ENCODE measurements at regions not wholly inside any gene's neighbourhood (a gene's known extent, or its start where the extent isn't known, plus 50 kb on each side); places are given as distances from the start of the nearest gene placed in this dataset.

DNA sequence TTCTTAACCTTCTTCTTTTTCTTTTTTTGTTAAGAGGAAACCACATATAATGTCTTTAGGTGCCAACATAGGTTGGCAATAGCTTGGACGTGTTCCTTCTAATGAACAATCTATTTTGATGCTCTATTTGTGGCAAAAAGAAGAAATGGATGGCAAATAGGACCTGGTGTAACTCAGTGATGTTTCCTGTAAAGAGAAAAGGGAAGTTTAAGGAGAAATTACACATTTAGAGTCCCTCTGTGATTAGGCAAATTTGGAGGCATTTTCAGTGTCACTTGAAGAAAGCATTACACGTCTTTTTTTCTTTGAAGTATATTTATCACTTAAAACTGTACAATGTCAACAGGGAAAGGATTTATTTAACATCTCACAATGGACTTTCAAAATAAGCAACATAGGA, 327.1 kb downstream of the ZIC1 start:
- Histone ChIP-seq H3K4me1 (ENCODE audit: control insufficient read depth, insufficient read depth, low read length) (no peaks in the 10 kb centered on the region), H4K20me1 (ENCODE audit: control insufficient read depth, insufficient read depth) (no peaks in the 10 kb centered on the region), H3K36me3 (ENCODE audit: control insufficient read depth in 2 of 2, insufficient read depth in 2 of 2, low read length in 1 of 2) (no peaks in the 10 kb centered on the region), H3K4me3 (no peak overlapping the region), H3K4me2 (ENCODE audit: control insufficient read depth, insufficient read depth) (no peak overlapping the region), H2AFZ (ENCODE audit: control insufficient read depth, low read depth, low read length) (no peak overlapping the region), H3K27ac (ENCODE audit: control insufficient read depth, insufficient read depth) (no peak overlapping the region), H3K27me3 (replicated peaks in 1 of 2; ENCODE audit: control insufficient read depth in 2 of 2, insufficient read depth in 2 of 2, low read length in 1 of 2) (no peaks in the 10 kb centered on the region), H3K79me2 (ENCODE audit: control insufficient read depth, insufficient read depth, low read length) (no peaks in the 10 kb centered on the region), H3K9ac (ENCODE audit: control insufficient read depth, insufficient read depth, low read length) (no peak overlapping the region), H3K9me3 (replicated peaks; ENCODE audit: control insufficient read depth, insufficient read depth, low read length) (no peaks in the 10 kb centered on the region)
- ChIA-PET SMC1A (ENCODE audit: uncharacterized antibody, unreplicated experiment) (interaction anchor here (3.3 kb wide), 1 partner anchor 13 kb away, joined by 15 read pairs; no protein-coding TSS in a partner anchor), POLR2A (no interaction called here), CTCF (no interaction called here), RAD21 (ENCODE audit: unreplicated experiment) (no interaction called here)
- ATAC-seq = no peak
- 0% methylated on average over 2 of the region's 2 CpGs for WGBS (ENCODE audit: insufficient coverage, insufficient replicate concordance, low lambda C conversion rate, missing lambda C conversion rate)
- no peak for DNase-seq (ENCODE audit: low read depth, low spot score)
- TF ChIP-seq ZNF217 (IDR thresholded peaks at IDR 0.05) (no peak), MXI1 (IDR thresholded peaks at IDR 0.05; ENCODE audit: low read depth, low read length) (no peak), RB1 (IDR thresholded peaks at IDR 0.05; ENCODE audit: borderline replicate concordance) (no peak), ZNF24 (IDR thresholded peaks at IDR 0.05) (no peak), SP1 (IDR thresholded peaks at IDR 0.05; ENCODE audit: low read depth, low read length) (no peak), CREM (IDR thresholded peaks at IDR 0.05; ENCODE audit: low read depth) (no peak), SRF (IDR thresholded peaks at IDR 0.05; ENCODE audit: low read depth in 2 of 2, low read length in 2 of 2) (no peak), MYB (IDR thresholded peaks at IDR 0.05; ENCODE audit: borderline replicate concordance, low read depth, low read length) (no peak), KLF5 (IDR thresholded peaks at IDR 0.05; ENCODE audit: partially characterized antibody) (no peak)
- TF ChIP-seq, protein P1, sequence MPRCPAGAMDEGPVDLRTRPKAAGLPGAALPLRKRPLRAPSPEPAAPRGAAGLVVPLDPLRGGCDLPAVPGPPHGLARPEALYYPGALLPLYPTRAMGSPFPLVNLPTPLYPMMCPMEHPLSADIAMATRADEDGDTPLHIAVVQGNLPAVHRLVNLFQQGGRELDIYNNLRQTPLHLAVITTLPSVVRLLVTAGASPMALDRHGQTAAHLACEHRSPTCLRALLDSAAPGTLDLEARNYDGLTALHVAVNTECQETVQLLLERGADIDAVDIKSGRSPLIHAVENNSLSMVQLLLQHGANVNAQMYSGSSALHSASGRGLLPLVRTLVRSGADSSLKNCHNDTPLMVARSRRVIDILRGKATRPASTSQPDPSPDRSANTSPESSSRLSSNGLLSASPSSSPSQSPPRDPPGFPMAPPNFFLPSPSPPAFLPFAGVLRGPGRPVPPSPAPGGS (IDR thresholded peaks at IDR 0.05; ENCODE audit: borderline replicate concordance, insufficient read depth, low read depth, low read length, poor library complexity, severe bottlenecking) = no peak
- TF ChIP-seq, protein P2, sequence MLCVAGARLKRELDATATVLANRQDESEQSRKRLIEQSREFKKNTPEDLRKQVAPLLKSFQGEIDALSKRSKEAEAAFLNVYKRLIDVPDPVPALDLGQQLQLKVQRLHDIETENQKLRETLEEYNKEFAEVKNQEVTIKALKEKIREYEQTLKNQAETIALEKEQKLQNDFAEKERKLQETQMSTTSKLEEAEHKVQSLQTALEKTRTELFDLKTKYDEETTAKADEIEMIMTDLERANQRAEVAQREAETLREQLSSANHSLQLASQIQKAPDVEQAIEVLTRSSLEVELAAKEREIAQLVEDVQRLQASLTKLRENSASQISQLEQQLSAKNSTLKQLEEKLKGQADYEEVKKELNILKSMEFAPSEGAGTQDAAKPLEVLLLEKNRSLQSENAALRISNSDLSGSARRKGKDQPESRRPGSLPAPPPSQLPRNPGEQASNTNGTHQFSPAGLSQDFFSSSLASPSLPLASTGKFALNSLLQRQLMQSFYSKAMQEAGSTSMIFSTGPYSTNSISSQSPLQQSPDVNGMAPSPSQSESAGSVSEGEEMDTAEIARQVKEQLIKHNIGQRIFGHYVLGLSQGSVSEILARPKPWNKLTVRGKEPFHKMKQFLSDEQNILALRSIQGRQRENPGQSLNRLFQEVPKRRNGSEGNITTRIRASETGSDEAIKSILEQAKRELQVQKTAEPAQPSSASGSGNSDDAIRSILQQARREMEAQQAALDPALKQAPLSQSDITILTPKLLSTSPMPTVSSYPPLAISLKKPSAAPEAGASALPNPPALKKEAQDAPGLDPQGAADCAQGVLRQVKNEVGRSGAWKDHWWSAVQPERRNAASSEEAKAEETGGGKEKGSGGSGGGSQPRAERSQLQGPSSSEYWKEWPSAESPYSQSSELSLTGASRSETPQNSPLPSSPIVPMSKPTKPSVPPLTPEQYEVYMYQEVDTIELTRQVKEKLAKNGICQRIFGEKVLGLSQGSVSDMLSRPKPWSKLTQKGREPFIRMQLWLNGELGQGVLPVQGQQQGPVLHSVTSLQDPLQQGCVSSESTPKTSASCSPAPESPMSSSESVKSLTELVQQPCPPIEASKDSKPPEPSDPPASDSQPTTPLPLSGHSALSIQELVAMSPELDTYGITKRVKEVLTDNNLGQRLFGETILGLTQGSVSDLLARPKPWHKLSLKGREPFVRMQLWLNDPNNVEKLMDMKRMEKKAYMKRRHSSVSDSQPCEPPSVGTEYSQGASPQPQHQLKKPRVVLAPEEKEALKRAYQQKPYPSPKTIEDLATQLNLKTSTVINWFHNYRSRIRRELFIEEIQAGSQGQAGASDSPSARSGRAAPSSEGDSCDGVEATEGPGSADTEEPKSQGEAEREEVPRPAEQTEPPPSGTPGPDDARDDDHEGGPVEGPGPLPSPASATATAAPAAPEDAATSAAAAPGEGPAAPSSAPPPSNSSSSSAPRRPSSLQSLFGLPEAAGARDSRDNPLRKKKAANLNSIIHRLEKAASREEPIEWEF (IDR thresholded peaks at IDR 0.05; ENCODE audit: insufficient replicate concordance, low read depth, low read length) = no peak
- no TSS peak for BruUV-seq (replicated peaks)
- in situ Hi-C loops (cut with MboI) = no loop called here
- intact Hi-C loops (cut with micrococcal nuclease; ENCODE audit: unreplicated experiment) = no loop called here
- FAIRE-seq = no peak
